ENCODE measurements at regions not wholly inside any gene's neighbourhood (a gene's known extent, or its start where the extent isn't known, plus 50 kb on each side); places are given as distances from the start of the nearest gene placed in this dataset.

- no peak overlapping the region for H3K4me3 ChIP-seq
- H3K4me2 ChIP-seq (ENCODE audit: control insufficient read depth, insufficient read depth): no peak overlapping the region
- ChIA-PET CTCF (no interaction called here), POLR2A (no interaction called here), SMC1A (ENCODE audit: uncharacterized antibody, unreplicated experiment) (no interaction called here), RAD21 (ENCODE audit: unreplicated experiment) (no interaction called here)
- DNase-seq (ENCODE audit: low read depth, low spot score) (no peak), ATAC-seq (no peak), FAIRE-seq (no peak)
- H3K79me2 ChIP-seq (ENCODE audit: control insufficient read depth, insufficient read depth, low read length): no peaks in the 10 kb centered on the region
- no peak overlapping the region for H3K27ac ChIP-seq (ENCODE audit: control insufficient read depth, insufficient read depth)
- in situ Hi-C loops (cut with MboI) (no loop called here), intact Hi-C loops (cut with micrococcal nuclease; ENCODE audit: unreplicated experiment) (no loop called here)
- TF ChIP-seq ZNF24 (IDR thresholded peaks at IDR 0.05) (no peak), NFXL1 (IDR thresholded peaks at IDR 0.05; ENCODE audit: borderline replicate concordance) (no peak), CBX5 (IDR thresholded peaks at IDR 0.05; ENCODE audit: low read depth) (no peak), CBFB (IDR thresholded peaks at IDR 0.05; ENCODE audit: low read depth) (no peak), SUZ12 (IDR thresholded peaks at IDR 0.05; ENCODE audit: unreplicated experiment) (no peak), IKZF2 (IDR thresholded peaks at IDR 0.05) (no peak), LARP7 (IDR thresholded peaks at IDR 0.05) (no peak), TCF12 (IDR thresholded peaks at IDR 0.05; ENCODE audit: low read depth, low read length) (no peak), NRF1 (conservative IDR thresholded peaks at IDR 0.05; ENCODE audit: low read depth, low read length) (no peak), SIX5 (IDR thresholded peaks at IDR 0.05; ENCODE audit: low read depth, low read length, severe bottlenecking) (no peak), CTCF (IDR thresholded peaks at IDR 0.05 in 2 of 3, conservative IDR thresholded peaks at IDR 0.05 in 1 of 3; ENCODE audit: control insufficient read depth in 2 of 3, extremely low read depth in 1 of 3, insufficient read depth in 1 of 3, low read depth in 3 of 3, low read length in 3 of 3) (no peak), JUNB (IDR thresholded peaks at IDR 0.05) (no peak), KDM1A (IDR thresholded peaks at IDR 0.05; ENCODE audit: borderline replicate concordance) (no peak)
- WGBS (ENCODE audit: insufficient coverage, insufficient replicate concordance, low lambda C conversion rate, missing lambda C conversion rate): 21% methylated on average over 6 of the region's 6 CpGs
- no TSS peak for BruUV-seq (replicated peaks)
- H3K9ac ChIP-seq (ENCODE audit: control insufficient read depth, insufficient read depth, low read length): no peak overlapping the region
- no peaks in the 10 kb centered on the region for H3K9me3 ChIP-seq (replicated peaks; ENCODE audit: control insufficient read depth, insufficient read depth, low read length)
- no peaks in the 10 kb centered on the region for H4K20me1 ChIP-seq (ENCODE audit: control insufficient read depth, insufficient read depth)
- no peaks in the 10 kb centered on the region for H3K4me1 ChIP-seq (ENCODE audit: control insufficient read depth, insufficient read depth, low read length)
- H3K27me3 ChIP-seq (replicated peaks in 1 of 2; ENCODE audit: control insufficient read depth in 2 of 2, insufficient read depth in 2 of 2, low read length in 1 of 2): 0 out of 4 replicates have a peak, but pooled peaks cover 0 to 2% of the 10 kb centered on the region in 2 experiments
- H3K36me3 ChIP-seq (ENCODE audit: control insufficient read depth in 2 of 2, insufficient read depth in 2 of 2, low read length in 1 of 2): no peaks in the 10 kb centered on the region
- no peak overlapping the region for H2AFZ ChIP-seq (ENCODE audit: control insufficient read depth, low read depth, low read length)
These were observed 100.3 kb upstream of the SRSF6 start for GRCh38 chr20:43357352-43357751.

Data from GM12878 (cell line).